ENCODE measurements at regions not wholly inside any gene's neighbourhood (a gene's known extent, or its start where the extent isn't known, plus 50 kb on each side); places are given as distances from the start of the nearest gene placed in this dataset.

GRCh38 chr14:85471744-85472143, 58.2 kb upstream of the FLRT2 start:
- DNase-seq: no peak

DNA sequence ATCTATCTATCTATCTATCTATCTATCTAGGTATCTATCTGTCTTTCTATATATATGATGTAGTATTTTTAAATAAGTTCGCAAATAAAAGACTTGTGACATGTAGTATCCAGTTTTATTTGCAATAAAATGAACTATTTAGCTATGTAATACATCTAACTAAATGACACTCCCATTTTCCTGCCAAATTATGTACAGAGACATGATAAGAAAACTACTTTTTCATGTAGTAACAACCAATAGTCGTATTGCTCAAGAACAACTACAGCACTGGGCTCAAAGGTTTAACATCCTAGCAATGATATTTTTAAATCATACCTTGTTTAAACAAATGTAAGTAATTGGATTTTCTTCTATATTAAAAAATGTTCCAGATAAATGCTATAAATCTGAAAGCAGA, 55.5 kb upstream of the FLRT2 start:
- no peak for DNase-seq

- DNase-seq: no peak
These were observed 54.8 kb upstream of the FLRT2 start for GRCh38 chr14:85475113-85475512.

DNA sequence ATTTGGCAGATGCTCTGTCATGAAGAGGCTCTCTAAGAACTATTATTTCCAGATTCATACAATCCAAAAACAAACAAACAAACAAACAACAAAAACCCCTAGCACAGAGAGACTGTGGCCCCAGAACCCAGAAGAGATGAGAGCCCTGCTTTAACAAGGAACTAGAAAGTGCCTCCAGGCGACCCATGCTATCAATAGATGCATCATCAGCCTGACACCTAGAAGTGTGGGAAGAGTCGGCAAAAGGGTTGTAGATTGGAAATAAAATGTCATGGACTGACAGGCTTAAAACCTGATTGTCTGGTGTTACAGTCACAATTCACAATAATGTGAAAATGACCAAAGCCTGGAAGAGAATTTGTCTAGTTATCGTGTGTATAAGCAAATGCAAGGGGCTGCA, 50.6 kb upstream of the FLRT2 start:
- DNase-seq: no peak

GRCh38 chr14:85479771-85480170, 50.2 kb upstream of the FLRT2 start:
- DNase-seq: no peak

Measured in renal pelvis (tissue), 1 donor.